ENCODE measurements at regions not wholly inside any gene's neighbourhood (a gene's known extent, or its start where the extent isn't known, plus 50 kb on each side); places are given as distances from the start of the nearest gene placed in this dataset.
A peak's percentile ranks its signal among the peaks of the same experiment; 100 is the strongest.

DNA sequence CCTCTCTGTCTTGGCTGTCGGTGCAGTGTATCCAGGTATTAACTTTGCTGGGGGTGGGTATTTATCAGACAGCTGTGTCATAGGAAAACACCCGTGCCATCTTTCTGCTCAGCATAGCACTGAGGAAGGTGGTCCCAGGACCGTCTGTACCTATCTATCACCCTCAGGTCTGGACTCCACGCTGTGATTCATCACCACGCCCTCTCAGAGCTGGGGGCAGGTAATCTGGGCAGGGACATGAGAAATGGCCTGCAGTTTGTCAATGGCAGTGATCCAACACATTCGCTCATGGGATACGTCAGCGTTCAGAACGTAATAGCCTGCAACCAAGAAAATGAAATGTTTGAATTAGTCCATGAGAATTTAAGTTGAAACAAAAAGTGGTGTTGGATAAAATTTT lies 151.6 kb upstream of the MAP1B start:
- DNase-seq: no peak

DNA sequence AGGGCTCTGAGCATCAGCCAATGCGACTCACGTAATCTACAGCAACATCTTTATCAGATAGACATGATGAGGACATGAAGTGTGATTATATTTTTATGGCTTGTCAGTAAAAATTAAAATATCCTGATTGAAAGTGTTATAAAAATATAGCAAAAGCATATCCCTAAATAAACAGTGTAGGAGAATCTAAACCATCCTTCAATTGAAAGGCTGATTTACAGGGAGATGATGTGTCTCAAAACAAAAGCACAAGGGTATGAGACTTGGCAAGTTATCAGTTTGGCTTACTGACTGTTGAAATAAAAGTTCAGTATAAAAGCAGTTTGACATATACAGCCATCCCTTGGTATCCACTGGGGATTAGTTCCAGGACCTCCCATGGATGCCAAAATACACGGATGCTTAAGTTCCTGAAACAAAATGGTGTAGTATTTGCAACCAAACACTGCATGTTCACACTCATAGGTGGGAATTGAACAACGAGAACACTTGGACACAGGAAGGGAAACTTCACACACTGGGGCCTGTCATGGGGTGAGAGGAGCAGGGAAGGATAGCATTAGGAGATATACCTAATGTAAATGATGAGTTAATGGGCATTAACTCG lies 149.9 kb upstream of the MAP1B start:
- no peak for DNase-seq

DNA sequence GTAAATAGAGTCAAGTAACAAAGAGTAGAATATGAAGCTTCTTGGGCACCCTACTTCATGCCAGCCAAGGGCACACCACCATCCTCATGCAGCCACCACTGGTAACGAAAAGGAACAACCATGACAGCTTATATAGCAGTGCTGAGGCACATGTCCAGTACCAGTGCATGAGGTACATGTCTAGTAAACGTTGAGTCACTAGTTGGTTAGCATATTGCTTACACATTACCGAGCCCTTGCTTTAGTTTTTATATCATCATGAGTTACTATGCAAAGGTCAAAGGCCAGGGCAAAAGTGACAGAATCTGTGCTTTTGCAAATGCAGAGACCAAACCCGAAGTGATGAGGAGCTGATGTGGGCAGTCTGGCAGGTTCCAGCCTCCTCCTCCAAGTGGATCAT lies 147.1 kb upstream of the MAP1B start:
- DNase-seq: no peak

DNA sequence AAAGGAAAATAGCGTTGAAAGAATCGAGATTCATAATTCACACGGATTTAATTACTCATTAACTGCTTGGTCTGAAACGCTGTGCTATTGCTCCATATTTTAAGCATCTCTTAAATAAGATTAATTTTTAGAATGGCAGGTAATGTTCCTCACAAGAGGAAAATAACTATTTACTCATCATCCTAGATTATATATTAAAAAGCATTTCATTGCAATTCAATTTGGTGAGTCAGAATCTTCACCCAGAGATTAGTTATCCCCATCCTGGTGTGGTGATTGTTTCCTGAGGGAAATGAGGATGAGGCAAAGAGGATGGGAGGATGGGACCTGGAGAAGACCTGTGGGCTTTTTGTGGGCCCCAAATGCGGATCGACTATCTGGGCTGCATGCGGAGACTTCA lies 145.5 kb upstream of the MAP1B start:
- DNase-seq: no peak

DNA sequence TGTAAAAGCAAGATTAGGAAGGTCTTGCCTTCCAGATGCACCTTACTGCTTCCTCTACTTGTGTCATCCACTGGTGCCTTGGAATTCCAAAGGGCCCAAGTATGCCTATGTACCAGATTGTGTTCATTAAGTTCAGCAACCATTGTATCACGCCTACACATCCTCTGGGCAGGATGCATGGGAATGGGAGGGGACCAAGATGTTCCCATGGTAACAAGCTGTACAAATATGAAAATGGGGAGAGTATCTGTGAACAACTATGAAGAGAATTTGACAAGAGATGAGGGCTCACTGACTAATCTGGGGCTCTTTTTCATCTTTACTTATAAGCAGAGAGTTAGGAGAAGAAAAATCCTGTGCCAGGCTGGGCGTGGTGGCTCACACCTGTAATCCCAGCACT lies 137.8 kb upstream of the MAP1B start:
- DNase-seq: no peak

DNA sequence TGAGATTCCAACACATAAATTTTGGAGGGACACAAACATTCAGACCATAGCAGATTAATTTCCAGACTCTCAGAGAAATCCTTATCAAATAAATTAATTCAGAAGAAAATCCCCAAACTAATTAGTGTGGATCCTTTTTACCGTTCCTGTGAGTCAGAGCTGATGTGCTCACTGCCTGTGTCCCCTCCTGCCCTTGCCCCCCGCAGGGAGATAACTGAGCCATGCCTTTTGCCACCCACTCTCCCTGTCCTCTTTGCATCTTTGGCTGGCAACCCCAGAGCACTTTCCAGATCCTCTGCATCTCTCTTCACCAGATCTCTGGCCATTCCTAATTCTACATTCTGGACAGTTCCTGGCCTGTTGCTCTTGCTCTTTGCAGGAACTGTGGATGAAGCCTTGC lies 135.4 kb upstream of the MAP1B start:
- DNase-seq: no peak

DNA sequence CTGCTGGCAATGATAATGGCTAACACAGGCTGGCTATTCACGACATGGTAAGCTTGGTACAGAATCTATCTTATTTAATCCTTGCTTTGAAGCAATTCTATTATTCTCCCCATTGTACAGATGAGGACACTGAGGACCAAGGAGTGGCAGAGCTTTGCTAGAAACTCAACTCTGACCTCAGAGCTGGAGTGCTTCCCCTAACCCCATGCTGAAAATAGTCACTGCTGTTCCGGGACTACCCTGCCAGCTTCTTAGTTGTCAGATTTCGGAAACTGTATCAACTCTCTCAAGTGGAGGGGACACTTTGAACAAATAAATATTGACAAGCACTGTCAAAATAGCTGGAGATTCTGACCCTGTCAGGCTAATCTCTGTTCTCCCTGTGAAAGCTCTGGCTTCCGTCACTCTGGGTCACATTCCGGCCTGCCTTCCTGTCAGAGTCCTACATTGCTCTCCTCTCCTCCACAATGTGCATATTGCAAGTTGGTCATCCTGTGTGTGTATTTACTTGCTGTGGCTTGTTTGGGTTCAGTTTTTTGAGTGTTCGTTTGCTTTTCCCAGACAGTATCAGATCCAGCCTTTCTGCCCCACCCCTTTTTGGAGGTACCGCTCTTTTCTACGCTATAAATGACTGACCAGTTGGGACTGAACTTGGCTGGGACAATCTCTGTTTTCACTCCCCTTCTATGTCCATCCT lies 134.3 kb upstream of the MAP1B start:
- DNase-seq: no peak

DNA sequence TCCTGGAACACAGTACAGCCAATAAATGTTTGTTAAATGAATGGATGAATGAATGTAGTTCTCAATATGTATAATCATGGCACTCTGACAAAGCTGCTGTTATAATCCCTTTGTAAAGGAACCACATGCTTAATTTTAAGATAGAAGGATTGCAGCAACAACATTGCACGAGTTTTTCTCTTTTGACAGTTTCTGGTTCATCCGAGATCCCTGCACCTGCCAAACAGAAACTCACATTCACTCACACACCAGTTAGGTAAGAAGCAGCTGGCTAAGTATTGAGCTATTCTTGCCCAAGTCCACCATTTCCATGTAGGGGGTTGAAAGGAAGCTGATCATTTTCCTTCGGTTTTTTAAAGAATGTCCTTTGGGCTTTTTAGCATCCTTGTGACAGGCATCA lies 133.7 kb upstream of the MAP1B start:
- DNase-seq: no peak

DNA sequence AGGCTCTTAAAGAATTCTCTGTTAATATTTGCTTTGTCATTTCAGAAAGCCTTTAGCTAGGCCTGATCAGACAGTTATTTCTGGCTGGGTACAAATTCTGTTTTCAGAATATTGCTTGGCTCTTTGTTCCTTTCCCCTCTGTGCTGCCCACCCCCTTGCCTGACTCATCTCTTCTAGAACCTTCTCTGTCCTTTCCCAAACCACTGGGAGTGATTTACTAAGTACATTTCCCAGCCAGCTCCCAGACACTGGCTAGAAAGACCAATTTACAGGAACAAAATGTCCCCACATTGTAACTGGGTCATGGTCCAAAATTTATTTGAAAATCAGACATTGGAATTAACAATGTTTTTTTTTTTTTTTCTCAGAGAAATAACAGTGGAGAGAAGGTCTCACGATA lies 133.1 kb upstream of the MAP1B start:
- DNase-seq: no peak

DNA sequence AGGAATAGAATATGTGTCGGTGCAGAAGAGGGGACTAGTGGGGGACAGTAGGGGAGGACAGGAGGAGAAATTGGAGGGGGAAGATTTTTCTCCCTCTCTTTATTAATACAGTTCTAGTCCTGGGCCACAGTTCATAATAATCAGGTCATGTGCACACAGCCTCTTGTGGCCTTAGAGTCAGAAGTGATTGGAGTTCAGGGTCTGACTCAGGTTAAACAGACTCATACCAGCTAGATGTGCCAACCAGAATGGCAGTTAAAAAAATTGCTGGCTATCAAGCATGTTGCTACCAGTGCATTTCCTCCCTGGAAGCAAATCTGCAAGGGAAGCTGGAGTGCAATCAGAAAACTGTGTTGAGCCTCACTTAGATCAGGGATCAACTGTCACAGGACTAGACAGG lies 132.7 kb upstream of the MAP1B start:
- no peak for DNase-seq

DNA sequence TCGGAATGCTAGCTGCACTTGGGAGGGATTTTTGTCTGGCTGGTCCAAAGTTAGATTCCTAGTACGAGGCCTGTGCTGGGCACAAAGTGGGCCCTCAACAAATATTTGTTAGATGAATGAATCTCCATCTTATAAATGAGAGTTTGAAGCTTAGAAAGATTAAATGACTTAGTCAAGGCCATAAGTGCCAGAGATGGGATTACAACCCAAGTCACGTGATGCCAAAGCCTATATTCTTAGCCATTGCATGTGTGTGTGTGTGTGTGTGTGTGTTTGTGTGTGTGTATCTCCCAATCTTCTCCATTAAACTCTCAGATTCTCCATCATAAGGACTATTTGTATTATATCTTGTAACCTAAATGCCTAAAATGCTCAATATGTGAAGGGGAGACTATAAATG lies 130.8 kb upstream of the MAP1B start:
- DNase-seq: no peak

DNA sequence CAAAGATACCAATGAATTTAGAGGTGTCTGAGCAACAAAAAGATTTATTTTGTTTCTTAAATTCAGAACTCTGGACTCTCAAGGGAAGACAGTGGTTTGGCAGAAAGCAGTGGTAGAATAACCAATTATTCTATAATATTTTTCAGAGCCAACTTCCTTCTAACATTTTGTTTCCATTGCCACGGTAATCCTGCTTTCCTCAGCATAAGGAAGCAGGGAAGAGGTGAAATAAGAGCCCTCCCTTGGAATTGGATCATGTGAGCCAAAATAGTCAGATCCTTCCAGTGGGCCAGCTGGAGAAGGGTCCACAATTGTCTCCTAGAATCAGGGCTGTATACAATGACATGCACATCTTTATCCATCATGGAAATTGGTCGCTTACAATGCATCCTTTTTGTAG lies 130.0 kb upstream of the MAP1B start:
- DNase-seq: no peak

DNA sequence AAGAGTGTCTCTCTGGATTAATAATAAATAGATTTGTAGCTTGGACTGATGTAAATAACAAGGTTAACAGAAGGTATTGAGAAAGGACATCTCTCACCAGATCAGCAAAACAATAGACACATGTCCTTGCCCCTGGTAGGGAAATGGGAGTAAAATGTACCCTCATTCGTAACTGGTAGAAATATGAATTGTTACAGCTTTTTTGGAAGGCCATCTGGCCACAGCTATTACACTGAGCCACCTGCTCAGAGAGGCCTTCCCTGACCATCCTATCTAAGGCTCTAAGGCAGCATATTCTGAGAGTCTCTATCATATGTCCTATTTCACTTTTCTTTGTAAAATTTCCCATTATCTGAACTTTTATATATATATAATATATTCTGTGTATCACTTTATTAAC lies 129.1 kb upstream of the MAP1B start:
- no peak for DNase-seq

DNA sequence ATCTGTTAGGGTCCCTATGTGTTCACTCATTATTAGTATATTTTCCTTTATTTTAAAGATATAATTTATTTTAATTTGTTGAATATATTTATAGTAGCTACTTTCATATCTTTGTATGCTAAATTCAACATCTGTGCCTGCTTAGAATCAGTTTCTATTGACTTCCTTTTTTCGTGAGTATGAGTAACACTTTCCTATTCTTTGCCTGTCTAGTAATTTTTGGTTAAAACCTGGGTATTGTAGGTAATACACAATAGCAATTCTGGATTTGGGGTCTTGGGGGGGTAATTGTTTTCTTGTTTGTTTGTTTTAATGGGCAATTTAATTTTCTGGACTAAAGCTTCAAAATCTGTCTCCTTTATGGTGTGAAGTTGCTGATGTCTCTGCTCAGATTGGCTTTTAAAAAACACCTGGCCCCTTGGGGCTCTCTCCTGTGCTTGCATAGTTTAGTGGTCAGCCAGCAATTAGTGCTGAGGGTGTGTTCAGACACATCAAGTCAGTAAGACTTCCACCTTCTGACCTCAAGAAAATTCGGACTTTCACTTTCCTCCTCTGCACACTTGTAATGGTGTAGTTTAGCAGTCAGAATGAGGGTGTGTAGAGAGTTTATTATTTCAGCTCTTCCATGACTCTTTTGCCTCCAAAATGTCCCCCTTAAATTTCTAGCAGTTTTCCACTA lies 124.4 kb upstream of the MAP1B start:
- peak; percentile 0 for DNase-seq

DNA sequence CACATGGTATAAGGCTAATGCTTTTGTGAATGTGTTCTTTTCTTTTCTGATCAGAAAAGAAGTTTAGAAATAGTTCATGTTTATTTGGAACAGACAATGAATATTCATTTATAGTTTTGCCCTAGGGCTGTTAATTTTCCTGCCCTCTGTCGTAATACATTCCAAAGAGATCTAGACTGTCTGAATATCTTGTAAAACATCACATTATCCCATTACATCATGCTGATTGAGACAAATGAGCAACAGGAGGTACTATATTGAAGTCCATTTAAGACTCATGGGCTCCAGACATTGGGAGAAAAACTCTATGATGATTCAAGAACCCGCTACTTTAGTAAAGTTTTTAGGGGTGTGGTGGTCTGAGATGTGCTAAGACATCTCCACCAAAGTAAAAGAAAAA lies 121.2 kb upstream of the MAP1B start:
- DNase-seq: no peak

DNA sequence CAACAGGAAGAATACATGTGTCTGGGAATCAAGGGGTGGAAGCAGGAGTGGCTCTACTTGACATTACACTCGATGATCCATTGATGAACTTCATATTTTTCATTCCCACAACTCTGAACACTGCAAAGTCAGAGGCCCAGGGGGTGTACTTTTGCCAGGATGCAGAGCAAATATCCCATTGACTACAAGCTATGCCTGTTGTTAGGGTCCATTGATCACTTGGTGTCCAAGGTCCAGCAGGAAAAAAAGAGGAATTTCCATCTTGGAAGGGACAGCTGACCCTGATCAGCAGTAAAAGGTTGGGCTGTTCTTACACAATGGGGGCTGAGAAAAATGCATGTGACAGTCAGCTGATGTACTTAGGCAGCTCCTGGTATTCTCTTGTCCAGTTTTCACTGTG lies 118.5 kb upstream of the MAP1B start:
- no peak for DNase-seq

DNA sequence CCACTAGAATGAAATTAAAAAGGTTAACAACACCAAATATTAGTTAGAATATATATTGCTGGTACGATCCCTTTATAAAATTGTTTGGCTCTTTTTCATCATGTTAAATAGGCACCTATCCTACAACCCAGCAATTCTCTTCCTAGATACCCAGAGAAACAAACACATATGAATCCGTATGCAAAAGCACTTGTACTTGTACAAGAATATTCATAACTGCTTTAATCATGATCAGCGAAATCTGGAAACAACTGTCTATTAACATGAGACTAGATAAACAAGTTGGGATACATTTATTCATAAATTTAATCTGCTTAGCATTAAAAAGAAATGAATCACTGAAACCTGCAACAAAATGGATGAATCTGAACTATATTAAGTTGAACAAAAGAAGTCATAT lies 113.7 kb upstream of the MAP1B start:
- DNase-seq: no peak

DNA sequence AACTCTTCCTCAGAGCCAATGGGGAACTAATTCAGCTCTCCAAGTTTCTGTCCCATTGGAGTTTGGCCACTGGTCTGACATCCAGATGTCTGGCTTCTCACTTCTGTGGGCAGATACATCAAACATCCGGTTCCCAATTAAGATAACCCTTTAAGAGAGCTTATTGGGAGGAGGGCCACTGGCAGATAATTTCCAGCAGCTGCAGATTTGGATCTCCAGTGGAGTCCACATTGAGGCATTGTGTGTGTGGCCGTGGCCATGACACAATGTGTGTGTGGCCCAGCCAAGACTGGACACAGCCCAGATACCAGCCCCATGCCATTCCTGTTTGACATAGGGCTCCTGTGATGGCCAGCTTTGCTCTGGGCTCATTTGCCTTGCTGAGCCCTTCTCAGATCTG lies 110.5 kb upstream of the MAP1B start:
- DNase-seq: no peak

DNA sequence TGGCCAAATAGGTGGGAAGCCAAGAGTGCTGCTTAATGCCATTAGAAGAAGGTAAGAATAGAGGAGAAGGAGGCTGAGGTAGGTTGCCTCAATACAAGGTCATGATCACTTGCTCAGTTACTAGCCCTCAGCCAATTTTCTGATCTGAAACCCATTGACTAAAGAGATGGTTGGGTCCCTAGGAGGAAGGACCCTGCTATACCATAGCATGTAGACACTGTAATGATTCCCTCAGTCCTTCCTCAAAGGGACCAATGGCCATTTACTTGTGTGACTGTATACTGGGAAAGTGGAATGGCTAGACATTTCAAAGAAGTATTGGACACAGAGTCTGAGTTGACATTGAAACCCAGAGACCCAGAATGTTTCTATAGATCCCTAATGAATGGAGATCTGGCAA lies 108.5 kb upstream of the MAP1B start:
- no peak for DNase-seq

DNA sequence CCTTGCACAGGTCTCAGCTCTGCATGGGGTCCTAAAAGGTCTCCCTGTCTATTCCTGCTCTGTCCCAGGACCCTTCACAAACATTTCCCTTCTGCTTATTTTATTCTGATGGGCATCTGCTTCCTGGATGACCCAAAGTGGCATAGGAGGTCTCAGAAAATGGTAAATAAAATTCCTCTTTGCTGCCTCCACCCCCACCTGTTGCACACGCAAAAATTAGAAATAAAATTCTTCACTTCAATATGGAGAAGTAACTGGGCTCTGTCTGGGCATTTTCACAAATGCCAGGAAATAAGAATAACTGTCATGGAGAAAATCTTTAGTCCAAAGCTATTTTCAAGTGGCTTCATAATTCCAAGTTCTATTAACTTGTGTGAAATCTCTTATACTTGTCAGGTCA lies 106.6 kb upstream of the MAP1B start:
- DNase-seq: no peak

DNA sequence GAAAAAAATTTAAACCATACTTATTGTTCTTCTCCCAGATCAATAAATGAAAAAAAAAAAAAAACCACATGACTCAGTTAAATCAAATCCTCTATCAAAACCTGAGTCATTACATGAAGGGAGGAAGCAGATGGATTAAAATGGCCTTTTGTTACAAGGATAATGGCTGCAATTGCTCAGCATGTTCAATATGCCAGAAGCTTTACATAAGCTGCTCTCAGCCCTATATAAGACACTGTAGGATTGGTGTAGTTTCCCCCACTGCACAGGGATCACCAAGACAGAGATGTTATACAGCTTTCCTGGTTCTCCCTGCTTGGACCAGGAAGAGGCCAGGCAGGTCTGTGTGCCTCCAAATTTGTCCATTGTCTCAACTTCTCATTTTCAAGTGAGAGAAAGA lies 101.6 kb upstream of the MAP1B start:
- DNase-seq: no peak

DNA sequence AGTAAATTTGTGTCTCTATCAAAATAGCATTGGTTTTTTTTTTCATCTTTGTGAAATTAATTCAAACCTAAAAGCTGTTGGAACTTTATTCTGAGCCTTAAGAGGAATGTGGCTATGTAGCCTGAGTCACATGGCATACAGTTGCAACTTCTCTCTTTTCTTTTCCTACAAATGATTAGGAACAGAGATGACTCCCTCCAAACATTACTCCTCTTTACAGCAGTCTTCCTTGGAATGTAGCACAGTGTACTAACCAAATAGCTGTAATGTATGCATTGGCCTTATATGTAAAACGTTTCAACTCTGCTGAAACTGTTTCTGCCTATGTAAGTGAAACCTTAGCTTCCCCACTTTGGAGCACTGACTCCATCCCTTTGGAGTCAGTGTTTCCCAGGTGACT lies 100.9 kb upstream of the MAP1B start:
- DNase-seq: no peak

DNA sequence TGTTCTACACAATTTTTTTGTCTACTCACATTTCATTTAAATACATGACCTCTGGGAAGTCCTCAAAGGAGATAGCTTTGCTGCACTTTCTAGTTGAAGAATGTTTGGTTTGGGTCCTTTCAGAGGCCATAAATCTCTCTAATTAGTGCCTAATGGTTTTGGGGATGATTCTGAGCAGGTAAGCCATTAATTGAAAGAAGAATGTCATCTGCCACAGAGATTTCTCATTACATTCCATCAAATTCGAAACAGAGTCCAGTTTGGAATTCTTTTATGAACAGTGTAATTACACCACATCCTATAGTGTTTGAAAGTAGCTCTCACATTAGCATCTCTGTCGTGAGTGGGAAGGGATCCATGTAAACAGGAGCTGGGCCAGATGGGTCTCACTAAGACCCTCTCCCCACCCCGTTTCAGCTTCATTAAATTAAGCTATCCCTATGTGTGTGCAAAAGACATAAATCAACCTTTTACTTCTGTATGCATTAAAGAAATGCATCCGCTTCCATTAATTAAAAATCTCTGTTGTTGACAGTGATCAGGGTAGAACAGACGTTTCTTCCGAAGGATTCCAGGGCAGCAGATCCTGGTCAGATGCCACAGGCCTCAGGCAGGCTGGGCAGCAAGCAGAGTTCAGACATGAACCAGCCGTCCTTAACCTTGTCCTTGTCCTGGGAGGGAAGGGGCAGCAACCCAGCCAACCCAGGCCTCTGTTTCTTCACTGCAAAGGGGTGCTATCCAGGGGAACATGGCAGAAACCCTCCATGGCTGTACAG lies 99.8 kb upstream of the MAP1B start:
- DNase-seq: no peak

DNA sequence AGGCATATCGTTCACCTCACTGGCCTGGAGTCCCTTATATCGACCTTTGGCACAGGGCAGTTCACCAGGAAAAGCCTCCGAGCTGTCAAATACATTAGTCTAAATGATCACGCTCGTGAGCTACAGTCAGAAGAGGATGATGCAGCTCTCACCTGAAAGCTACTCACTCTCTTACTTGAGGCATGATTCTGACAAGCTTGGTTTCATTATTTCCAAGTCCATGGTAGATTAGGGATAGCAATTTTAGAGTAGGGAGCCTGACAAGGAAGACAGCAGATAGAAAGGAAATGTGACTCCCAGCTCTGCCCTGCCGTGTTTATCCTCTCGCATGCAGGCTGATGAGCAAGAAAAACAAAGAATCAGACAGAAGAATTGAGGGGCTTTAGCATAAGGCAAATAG lies 98.0 kb upstream of the MAP1B start:
- DNase-seq: no peak
